ENCODE measurements at regions not wholly inside any gene's neighbourhood (a gene's known extent, or its start where the extent isn't known, plus 50 kb on each side); places are given as distances from the start of the nearest gene placed in this dataset.

GRCh38 chr1:208500375-208500774, 256.2 kb upstream of the PLXNA2 start (continued):
- TF ChIP-seq, protein P1, sequence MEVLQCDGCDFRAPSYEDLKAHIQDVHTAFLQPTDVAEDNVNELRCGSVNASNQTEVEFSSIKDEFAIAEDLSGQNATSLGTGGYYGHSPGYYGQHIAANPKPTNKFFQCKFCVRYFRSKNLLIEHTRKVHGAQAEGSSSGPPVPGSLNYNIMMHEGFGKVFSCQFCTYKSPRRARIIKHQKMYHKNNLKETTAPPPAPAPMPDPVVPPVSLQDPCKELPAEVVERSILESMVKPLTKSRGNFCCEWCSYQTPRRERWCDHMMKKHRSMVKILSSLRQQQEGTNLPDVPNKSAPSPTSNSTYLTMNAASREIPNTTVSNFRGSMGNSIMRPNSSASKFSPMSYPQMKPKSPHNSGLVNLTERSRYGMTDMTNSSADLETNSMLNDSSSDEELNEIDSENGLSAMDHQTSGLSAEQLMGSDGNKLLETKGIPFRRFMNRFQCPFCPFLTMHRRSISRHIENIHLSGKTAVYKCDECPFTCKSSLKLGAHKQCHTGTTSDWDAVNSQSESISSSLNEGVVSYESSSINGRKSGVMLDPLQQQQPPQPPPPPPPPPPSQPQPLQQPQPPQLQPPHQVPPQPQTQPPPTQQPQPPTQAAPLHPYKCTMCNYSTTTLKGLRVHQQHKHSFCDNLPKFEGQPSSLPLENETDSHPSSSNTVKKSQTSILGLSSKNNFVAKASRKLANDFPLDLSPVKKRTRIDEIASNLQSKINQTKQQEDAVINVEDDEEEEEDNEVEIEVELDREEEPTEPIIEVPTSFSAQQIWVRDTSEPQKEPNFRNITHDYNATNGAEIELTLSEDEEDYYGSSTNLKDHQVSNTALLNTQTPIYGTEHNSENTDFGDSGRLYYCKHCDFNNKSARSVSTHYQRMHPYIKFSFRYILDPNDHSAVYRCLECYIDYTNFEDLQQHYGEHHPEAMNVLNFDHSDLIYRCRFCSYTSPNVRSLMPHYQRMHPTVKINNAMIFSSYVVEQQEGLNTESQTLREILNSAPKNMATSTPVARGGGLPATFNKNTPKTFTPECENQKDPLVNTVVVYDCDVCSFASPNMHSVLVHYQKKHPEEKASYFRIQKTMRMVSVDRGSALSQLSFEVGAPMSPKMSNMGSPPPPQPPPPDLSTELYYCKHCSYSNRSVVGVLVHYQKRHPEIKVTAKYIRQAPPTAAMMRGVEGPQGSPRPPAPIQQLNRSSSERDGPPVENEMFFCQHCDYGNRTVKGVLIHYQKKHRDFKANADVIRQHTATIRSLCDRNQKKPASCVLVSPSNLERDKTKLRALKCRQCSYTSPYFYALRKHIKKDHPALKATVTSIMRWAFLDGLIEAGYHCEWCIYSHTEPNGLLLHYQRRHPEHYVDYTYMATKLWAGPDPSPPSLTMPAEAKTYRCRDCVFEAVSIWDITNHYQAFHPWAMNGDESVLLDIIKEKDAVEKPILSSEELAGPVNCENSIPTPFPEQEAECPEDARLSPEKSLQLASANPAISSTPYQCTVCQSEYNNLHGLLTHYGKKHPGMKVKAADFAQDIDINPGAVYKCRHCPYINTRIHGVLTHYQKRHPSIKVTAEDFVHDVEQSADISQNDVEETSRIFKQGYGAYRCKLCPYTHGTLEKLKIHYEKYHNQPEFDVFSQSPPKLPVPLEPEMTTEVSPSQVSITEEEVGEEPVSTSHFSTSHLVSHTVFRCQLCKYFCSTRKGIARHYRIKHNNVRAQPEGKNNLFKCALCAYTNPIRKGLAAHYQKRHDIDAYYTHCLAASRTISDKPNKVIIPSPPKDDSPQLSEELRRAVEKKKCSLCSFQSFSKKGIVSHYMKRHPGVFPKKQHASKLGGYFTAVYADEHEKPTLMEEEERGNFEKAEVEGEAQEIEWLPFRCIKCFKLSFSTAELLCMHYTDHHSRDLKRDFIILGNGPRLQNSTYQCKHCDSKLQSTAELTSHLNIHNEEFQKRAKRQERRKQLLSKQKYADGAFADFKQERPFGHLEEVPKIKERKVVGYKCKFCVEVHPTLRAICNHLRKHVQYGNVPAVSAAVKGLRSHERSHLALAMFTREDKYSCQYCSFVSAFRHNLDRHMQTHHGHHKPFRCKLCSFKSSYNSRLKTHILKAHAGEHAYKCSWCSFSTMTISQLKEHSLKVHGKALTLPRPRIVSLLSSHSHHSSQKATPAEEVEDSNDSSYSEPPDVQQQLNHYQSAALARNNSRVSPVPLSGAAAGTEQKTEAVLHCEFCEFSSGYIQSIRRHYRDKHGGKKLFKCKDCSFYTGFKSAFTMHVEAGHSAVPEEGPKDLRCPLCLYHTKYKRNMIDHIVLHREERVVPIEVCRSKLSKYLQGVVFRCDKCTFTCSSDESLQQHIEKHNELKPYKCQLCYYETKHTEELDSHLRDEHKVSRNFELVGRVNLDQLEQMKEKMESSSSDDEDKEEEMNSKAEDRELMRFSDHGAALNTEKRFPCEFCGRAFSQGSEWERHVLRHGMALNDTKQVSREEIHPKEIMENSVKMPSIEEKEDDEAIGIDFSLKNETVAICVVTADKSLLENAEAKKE (CRISPR knock-in tag; IDR thresholded peaks at IDR 0.05) = no peak

GRCh38 chr1:208501542-208501941, 257.4 kb upstream of the PLXNA2 start:
- H3K27ac Mint-ChIP-seq = no peak overlapping the region
- Histone ChIP-seq H3K9me2 (ENCODE audit: insufficient read depth) (no peaks in the 10 kb centered on the region), H3K36me3 (ENCODE audit: insufficient read depth) (no peaks in the 10 kb centered on the region), H3K4me2 (no peak overlapping the region), H3K27ac (ENCODE audit: low read depth) (no peak overlapping the region), H2AFZ (no peak overlapping the region), H3K4me1 (ENCODE audit: insufficient read depth) (no peaks in the 10 kb centered on the region), H3F3A (replicated peaks; ENCODE audit: low read depth) (no peaks in the 10 kb centered on the region), H3K4me3 (no peak overlapping the region), H3K79me2 (replicated peaks; ENCODE audit: insufficient read depth) (no peaks in the 10 kb centered on the region), H4K20me1 (replicated peaks; ENCODE audit: insufficient read depth) (no peaks in the 10 kb centered on the region), H3K27me3 (ENCODE audit: insufficient read depth) (no peaks in the 10 kb centered on the region)
- H3K4me1 Mint-ChIP-seq = peaks cover 6% of the 10 kb centered on the region; the same call in 1 of the 3 replicates
- no peak for ATAC-seq
- TF ChIP-seq STAT1 (IDR thresholded peaks at IDR 0.05; ENCODE audit: unreplicated experiment) = no peak
- no peaks in the 10 kb centered on the region for H3K27me3 Mint-ChIP-seq (ENCODE audit: insufficient read depth, low read depth, poor library complexity)
- no peaks in the 10 kb centered on the region for H3K9me3 Mint-ChIP-seq
- no peaks in the 10 kb centered on the region for H3K36me3 Mint-ChIP-seq (ENCODE audit: low read depth)
- DNase-seq (ENCODE audit: low spot score) = no peak
- no peak overlapping the region for H3K4me3 Mint-ChIP-seq

DNA sequence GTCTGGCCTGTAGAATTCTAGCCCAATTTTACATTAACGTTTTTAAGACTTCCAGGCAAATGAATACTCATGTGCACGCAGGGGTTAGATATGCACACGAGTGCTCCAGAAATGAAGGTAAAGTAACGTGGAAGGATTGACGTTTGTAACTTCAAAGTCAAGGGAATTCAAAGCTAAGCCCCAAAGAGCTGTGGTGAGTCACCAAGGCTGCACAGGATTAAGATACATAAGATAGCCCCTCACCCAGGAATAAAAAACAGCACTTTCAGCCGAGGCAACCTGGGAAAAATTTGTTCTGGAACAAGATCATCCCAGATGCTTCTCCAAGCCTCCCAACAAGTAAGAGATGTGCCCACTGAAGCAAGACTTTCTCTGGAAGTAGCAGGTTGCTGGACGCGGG, 259.6 kb upstream of the PLXNA2 start:
- no peak for DNase-seq (ENCODE audit: low spot score)
- H3K4me3 Mint-ChIP-seq = no peak overlapping the region
- Histone ChIP-seq H3K79me2 (replicated peaks; ENCODE audit: insufficient read depth) (no peaks in the 10 kb centered on the region), H3F3A (replicated peaks; ENCODE audit: low read depth) (no peaks in the 10 kb centered on the region), H3K27me3 (ENCODE audit: insufficient read depth) (no peaks in the 10 kb centered on the region), H3K36me3 (ENCODE audit: insufficient read depth) (no peaks in the 10 kb centered on the region), H3K9me2 (ENCODE audit: insufficient read depth) (no peaks in the 10 kb centered on the region), H4K20me1 (replicated peaks; ENCODE audit: insufficient read depth) (no peaks in the 10 kb centered on the region), H3K4me2 (no peak overlapping the region), H2AFZ (no peak overlapping the region), H3K4me3 (no peak overlapping the region), H3K4me1 (ENCODE audit: insufficient read depth) (no peaks in the 10 kb centered on the region), H3K27ac (ENCODE audit: low read depth) (no peak overlapping the region)
- H3K27me3 Mint-ChIP-seq (ENCODE audit: insufficient read depth, low read depth, poor library complexity) = no peaks in the 10 kb centered on the region
- no peaks in the 10 kb centered on the region for H3K9me3 Mint-ChIP-seq
- no peak for ATAC-seq
- H3K36me3 Mint-ChIP-seq (ENCODE audit: low read depth) = no peaks in the 10 kb centered on the region
- peaks cover 6% of the 10 kb centered on the region; the same call in 1 of the 3 replicates for H3K4me1 Mint-ChIP-seq
- H3K27ac Mint-ChIP-seq = no peak overlapping the region
- TF ChIP-seq CREB1 (CRISPR knock-in tag; IDR thresholded peaks at IDR 0.05; ENCODE audit: low read depth) (no peak), JUNB (IDR thresholded peaks at IDR 0.05; ENCODE audit: unreplicated experiment) (no peak), EZH2phosphoT487 (IDR thresholded peaks at IDR 0.05; ENCODE audit: unreplicated experiment) (no peak), CTCF (conservative IDR thresholded peaks at IDR 0.05; ENCODE audit: low read depth in 2 of 2) (no peak)
- TF ChIP-seq, protein P2, sequence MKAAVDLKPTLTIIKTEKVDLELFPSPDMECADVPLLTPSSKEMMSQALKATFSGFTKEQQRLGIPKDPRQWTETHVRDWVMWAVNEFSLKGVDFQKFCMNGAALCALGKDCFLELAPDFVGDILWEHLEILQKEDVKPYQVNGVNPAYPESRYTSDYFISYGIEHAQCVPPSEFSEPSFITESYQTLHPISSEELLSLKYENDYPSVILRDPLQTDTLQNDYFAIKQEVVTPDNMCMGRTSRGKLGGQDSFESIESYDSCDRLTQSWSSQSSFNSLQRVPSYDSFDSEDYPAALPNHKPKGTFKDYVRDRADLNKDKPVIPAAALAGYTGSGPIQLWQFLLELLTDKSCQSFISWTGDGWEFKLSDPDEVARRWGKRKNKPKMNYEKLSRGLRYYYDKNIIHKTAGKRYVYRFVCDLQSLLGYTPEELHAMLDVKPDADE (IDR thresholded peaks at IDR 0.05) = no peak

Measured in GM23338 (cell line).